Activated T-helper 9 cell treated with anti-CD3 and anti-CD28 coated beads, Interleukin-2, amount 50 U/mL, for 16 hours (primary cell): ENCODE measurements at regions not wholly inside any gene's neighbourhood (a gene's known extent, or its start where the extent isn't known, plus 50 kb on each side); places are given as distances from the start of the nearest gene placed in this dataset.

Experiments
- DNase-seq: peaks from one replicate; pipeline ENCODE4 v3.0.0-alpha.2; 2020; ENCODE audit warnings: low read depth

DNA sequence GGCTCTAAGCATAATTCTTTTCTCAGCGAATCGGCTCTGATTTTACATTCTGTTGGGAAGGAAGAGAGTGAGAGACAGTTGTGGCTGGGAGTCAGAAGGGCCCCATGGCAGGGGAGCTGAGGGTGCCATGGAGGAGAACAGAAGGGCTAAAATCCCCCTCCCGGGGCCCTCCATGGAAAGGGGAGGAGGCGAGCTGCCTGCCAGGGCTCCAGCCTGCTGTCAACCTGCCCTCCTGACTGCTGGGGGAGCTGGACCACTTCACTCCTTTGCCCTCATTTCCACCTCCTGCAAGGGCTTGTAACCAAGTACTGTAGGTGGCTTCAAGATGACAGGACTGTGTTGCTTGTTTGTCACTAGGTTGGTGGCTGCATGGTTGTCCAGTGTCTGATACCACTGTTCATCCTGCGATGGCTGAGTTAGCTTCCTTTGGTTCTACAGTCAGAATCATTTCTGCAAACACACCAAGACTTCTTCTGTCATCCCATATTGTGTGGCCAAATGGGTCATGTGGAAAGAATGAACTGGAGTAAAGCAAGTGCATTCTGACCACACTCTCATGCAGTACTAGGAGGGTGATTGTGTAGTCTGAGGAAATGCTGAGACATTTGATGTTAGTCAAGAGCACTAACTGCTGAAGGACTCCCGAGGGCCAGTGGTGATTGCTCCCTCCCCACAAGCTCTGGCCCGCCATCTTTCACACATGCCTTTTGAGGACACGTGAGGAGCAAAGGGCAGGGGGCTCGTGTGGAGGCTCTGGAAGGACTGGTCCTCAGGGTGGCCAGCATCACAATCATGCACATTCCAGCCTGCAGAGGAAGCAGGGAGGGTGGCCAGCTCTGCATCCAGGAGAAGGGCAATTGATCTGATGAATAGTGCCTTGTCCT lies 307.2 kb downstream of the GADD45G start:
- no peak for DNase-seq

DNA sequence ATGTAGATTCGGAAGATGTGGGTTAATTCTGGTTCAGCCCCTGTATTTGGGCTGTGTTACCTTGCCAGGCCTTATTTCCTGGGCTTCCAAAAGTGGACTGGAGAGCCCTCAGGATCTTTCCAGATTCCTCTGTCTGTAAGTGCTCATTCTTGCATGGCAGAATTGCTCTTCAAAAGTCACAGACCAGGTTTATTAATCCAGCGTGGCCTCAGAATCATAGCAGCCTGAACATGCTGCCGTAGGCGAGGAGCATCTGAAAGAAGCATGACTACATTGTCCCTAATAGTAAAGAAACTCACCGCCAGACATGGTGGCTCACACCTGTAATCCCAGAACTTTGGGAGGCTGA lies 307.8 kb downstream of the GADD45G start:
- DNase-seq: no peak

DNA sequence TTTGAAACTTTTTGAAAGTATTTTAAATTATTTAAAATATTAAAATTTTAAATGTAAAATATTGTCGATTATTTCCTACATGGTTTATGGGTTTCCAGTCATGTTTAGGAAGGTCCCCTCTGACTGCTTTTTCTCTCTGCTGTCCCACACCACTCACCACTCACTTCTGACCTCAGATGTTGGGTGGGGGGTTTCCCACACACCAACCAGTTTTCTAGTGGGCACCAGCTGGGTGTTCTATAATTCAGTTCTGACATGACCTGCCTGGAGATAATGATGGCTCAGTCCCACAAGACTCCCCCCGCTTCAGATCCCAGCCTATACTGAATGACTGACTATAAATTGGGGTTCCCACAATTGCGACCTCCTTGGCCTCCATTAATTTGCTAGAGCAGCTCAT lies 310.4 kb downstream of the GADD45G start:
- no peak for DNase-seq

GRCh38 chr9:89916001-89916597 lies 311.3 kb downstream of the GADD45G start:
- DNase-seq: no peak

- no peak for DNase-seq
Measured at GRCh38 chr9:89917861-89918260, 313.0 kb downstream of the GADD45G start.

DNA sequence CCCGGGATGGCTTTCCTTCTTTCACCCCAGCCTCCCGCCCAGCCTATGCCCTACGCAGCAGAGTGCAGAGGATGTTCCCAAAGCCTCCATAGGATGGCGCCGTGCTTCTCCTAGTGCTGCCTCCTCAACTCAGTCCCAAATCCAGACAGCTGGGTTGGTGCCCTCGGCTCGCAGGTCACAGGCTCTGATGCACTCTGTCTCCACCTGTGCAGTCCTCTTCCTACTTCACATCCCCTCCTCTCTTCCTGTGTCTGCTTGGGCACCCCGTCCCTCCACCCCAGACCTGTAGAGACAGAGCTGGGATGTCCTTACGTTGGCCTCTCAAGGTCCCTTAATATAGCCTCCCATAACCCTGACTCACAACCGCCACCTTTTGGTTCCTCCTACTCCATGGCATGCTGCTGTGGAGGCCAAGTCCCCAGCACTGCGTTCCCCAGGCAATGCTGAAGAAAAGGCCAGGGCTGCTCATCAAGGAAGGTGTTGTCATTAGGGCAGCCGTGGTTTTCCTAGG lies 314.4 kb downstream of the GADD45G start:
- DNase-seq: no peak

- DNase-seq: no peak
Measured at GRCh38 chr9:89920131-89920530, 315.3 kb downstream of the GADD45G start.

GRCh38 chr9:89920951-89921350 lies 316.1 kb downstream of the GADD45G start:
- DNase-seq: no peak

DNA sequence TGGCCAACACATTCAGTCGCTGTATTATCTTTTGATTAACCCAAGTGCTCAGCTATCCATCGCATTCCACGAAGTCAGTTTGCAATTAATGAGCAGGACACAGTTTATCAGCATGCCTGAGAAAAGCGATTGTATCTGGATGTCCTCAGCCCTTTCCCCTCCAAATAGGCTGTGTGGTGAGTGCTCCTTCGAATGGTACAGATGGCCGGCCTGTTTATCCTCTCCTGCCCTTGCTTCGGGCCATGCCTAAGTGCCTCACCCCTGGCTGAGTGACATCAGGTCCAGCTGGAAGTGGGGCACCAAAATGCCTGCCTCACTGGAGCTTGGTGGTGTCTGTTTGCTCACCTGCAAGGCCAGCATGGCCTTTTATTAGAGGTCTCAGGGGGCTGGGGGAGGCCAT lies 317.3 kb downstream of the GADD45G start:
- DNase-seq: no peak

GRCh38 chr9:89923174-89923573 lies 318.4 kb downstream of the GADD45G start:
- DNase-seq: no peak

- DNase-seq: no peak
Measured at GRCh38 chr9:89923961-89924504, 319.2 kb downstream of the GADD45G start.

DNA sequence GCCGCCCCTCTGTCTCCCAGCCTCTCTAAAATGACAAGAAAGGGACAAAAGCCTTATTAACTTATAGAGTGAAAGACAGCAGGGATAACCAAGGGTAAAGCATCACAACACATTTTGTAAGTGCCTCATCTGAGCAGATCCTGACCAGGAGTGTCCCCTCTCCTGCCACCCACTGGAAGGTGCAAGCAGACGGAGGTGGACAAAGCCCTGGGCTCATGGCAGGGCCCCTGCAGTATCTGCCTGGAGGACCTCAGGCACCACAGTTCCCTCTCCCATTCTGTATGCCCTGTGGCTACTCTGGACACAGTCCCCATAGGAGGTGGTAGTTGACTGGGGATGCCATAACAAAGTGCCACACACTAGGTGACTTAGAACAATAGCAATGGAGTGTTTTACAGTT lies 319.8 kb downstream of the GADD45G start:
- DNase-seq: no peak

DNA sequence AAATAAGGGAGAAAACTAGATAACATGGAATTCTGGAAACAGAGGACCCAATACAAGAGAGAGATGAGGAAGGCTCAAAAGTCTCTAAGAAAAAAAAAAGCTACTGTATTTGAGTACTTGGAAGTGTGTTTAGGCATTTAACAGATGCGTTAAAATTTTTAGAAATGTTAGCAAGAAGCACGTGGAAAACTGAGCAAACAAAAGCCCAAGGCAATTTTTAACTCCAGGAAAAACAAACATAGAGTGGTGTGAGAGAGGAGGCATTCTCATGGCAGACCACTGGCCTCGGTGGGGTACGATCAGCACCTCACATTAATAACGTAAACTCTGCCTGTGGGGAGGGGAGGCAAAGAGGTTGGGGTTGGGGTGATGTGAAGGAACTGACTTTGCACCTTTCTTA lies 321.4 kb downstream of the GADD45G start:
- no peak for DNase-seq

- no peak for DNase-seq
Measured at GRCh38 chr9:89926691-89927220, 321.9 kb downstream of the GADD45G start.

DNA sequence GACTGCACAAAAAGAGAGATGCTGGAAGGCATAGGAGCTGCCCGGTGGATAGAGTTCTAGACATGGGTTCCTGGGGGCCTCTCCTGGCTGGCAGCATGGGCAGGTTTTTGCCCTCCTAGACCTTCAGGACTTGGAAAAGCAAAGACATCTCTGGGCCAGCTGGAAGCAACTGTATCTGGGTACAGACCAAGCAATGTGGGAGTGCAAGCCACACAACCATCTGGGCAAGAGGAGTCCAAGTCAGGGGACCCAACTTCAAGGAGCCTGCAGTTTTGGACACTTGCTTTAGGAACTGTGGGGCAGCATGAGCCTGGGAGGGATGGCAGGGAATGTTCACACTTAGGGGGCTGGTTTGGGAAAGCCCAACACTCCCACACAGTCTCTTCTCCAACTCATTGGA lies 323.3 kb downstream of the GADD45G start:
- no peak for DNase-seq

- no peak for DNase-seq
Measured at GRCh38 chr9:89928521-89929275, 323.9 kb downstream of the GADD45G start.

- no peak for DNase-seq
Measured at GRCh38 chr9:89929315-89929672, 324.5 kb downstream of the GADD45G start.

DNA sequence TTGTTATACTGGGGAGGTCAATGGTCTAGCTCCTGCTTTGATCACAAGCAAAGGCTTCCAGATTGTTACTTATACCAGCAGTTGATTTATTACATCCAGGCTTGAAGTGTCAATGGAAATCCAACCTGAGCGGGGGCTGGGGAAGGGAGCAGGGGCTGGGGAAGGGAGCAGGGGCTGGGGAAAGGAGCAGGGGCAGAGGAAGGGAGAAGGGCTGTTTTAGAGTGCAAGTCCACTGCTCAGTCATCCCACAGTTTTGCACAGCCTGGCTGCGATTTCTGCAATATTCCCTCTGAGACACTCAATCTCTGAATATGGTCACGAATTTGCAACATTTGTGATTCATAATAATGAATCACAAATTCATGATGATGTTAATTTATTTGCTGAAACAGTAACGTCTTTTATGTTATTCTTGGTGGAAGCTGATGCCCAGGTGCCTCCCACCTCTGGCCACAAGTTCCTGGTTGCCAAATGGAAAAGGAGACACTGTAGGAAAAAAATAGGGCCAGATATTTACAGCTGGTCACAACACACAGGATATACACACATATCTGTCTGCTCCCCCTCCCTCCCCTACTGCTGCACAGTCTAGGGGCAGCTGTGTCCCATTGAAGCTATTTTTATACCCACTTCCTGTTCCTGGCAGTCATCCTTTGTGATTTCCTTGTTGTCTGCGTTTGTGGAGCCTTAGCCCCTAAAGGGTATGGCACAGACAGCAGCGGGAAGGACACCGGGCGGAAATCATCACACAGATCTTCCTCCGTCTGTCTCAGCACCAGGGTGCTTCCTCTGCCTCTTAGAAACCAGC lies 325.1 kb downstream of the GADD45G start:
- no peak for DNase-seq

GRCh38 chr9:89933578-89933977 lies 328.8 kb downstream of the GADD45G start:
- DNase-seq: no peak

GRCh38 chr9:89935115-89935514 lies 330.3 kb downstream of the GADD45G start:
- no peak for DNase-seq

DNA sequence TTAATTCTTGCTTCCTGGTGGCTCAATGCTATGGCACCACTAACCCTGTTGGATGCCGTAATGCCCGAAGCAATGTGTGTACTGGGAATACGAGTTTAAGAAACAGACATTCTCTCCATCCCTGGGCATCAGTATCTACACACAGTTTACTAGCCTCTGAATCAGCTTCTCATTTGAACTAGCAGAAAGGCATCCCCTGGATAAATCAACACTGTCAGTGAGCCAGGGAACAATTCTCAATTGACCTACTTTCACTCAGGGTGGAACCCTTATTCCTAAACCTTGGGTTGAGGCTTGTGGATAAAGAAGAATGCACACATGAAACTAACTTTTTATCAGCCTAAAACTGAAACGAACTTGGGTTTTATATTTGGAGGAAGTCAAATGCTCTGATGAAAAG lies 331.0 kb downstream of the GADD45G start:
- no peak for DNase-seq

- DNase-seq: no peak
Measured at GRCh38 chr9:89937051-89937450, 332.2 kb downstream of the GADD45G start.
